IMR-90 (cell line): ENCODE measurements at regions not wholly inside any gene's neighbourhood (a gene's known extent, or its start where the extent isn't known, plus 50 kb on each side); places are given as distances from the start of the nearest gene placed in this dataset.

Experiments used
- ATAC-seq: fragments of 200-7000 bp; cut with Tn5 transposase; 2 replicates; pipeline ENCODE4 v1.9.1; 2020; ENCODE audit warnings: low read depth, mild to moderate bottlenecking, moderate library complexity
- BruUV-seq: library from RNA; stranded (reverse); fragments of 400-500 nt; replicated peaks from 2 replicates; lab custom pipeline; 2021; lab: Mats Ljungman, UMichigan
- CTCF ChIA-PET: fragments of 300-600 bp; formaldehyde crosslinking; extraction: SDS; loops from one replicate; lab custom pipeline; 2021; ENCODE audit warnings: antibody characterized with exemption; lab: Yijun Ruan, JAX
- POLR2A ChIA-PET: fragments of 300-600 bp; sonication (Branson Sonifier 250); formaldehyde crosslinking; loops from one replicate; lab custom pipeline; 2022; ENCODE audit warnings: antibody characterized with exemption; ENCODE audit not compliant: unreplicated experiment; lab: Charles Lee
- DNase-seq: peaks from one replicate; pipeline ENCODE4 v3.0.0; 2013
- H2AFZ ChIP-seq: replicated peaks from 2 replicates; pipeline ENCODE3; 2013; ENCODE audit warnings: low read length, mild to moderate bottlenecking; ENCODE audit not compliant: poor library complexity
- H2AK5ac ChIP-seq: 2 replicates; pipeline ENCODE4 v1.6.1; 2013; ENCODE audit warnings: low read depth, low read length, inconsistent platforms
- H2AK9ac ChIP-seq: replicated peaks from 2 replicates; pipeline ENCODE3; 2013; ENCODE audit warnings: mild to moderate bottlenecking, low read depth, low read length, moderate library complexity; ENCODE audit not compliant: poor library complexity
- H2BK120ac ChIP-seq: 2 replicates; pipeline ENCODE4 v1.6.1; 2013; ENCODE audit warnings: low read depth, low read length, inconsistent platforms
- H2BK15ac ChIP-seq: 3 replicates; pipeline ENCODE4 v1.6.1; 2013; ENCODE audit warnings: low read depth, low read length, inconsistent platforms
- H2BK20ac ChIP-seq: 2 replicates; pipeline ENCODE4 v1.6.1; 2013; ENCODE audit warnings: low read depth, mild to moderate bottlenecking, inconsistent platforms, low read length, moderate library complexity
- H2BK5ac ChIP-seq: 2 replicates; pipeline ENCODE4 v1.6.1; 2013; ENCODE audit warnings: mild to moderate bottlenecking, low read depth, low read length, inconsistent platforms; ENCODE audit not compliant: poor library complexity, severe bottlenecking
- H3K14ac ChIP-seq: replicated peaks from 2 replicates; pipeline ENCODE4 v1.6.1; 2013; ENCODE audit warnings: low read depth, low read length, inconsistent platforms
- H3K18ac ChIP-seq: 2 replicates; pipeline ENCODE4 v1.6.1; 2013; ENCODE audit warnings: low read depth, low read length, control low read depth
- H3K23ac ChIP-seq: 2 replicates; pipeline ENCODE4 v1.6.1; 2013; ENCODE audit warnings: low read depth, low read length, inconsistent platforms
- H3K27ac ChIP-seq: 2 replicates; pipeline ENCODE4 v1.5.1; 2013; ENCODE audit warnings: mild to moderate bottlenecking, control low read depth, low read length; ENCODE audit not compliant: insufficient read depth
- H3K27me3 ChIP-seq: 2 replicates; pipeline ENCODE4 v1.6.1; 2013; ENCODE audit warnings: low read length; ENCODE audit not compliant: control insufficient read depth, insufficient read depth
- H3K36me3 ChIP-seq: 2 replicates; pipeline ENCODE4 v1.6.1; 2013; ENCODE audit warnings: low read length, mixed read lengths; ENCODE audit not compliant: control insufficient read depth, insufficient read depth
- H3K4ac ChIP-seq: 2 replicates; pipeline ENCODE4 v1.6.1; 2013; ENCODE audit warnings: low read depth, low read length, inconsistent platforms
- H3K4me1 ChIP-seq: 2 replicates; pipeline ENCODE4 v1.6.1; 2013; ENCODE audit warnings: low read length, mixed read lengths; ENCODE audit not compliant: control insufficient read depth, insufficient read depth
- H3K4me2 ChIP-seq: 2 replicates; pipeline ENCODE4 v1.6.1; 2013; ENCODE audit warnings: low read depth, mild to moderate bottlenecking, control low read depth, low read length, moderate library complexity
- H3K4me3 ChIP-seq: 2 replicates; pipeline ENCODE4 v1.5.1; 2013; ENCODE audit warnings: low read depth, mild to moderate bottlenecking, control low read depth, low read length, moderate library complexity; ENCODE audit not compliant: insufficient read depth
- H3K56ac ChIP-seq: 2 replicates; pipeline ENCODE4 v1.6.1; 2013; ENCODE audit warnings: low read length, inconsistent platforms; ENCODE audit not compliant: insufficient read depth; ENCODE audit errors: extremely low read depth
- H3K79me1 ChIP-seq, 2 experiments: 2 replicates each; pipeline ENCODE4 v1.6.1; 2013; ENCODE audit warnings: low read length in 2 of 2, inconsistent platforms in 1 of 2, low read depth in 1 of 2
- H3K9ac ChIP-seq: 2 replicates; pipeline ENCODE4 v1.6.1; 2013; ENCODE audit warnings: low read depth, low read length, control low read depth
- H3K9me1 ChIP-seq: 2 replicates; pipeline ENCODE4 v1.6.1; 2013; ENCODE audit warnings: low read length, inconsistent platforms; ENCODE audit not compliant: insufficient read depth
- H3K9me3 ChIP-seq: 2 replicates; pipeline ENCODE4 v1.6.1; 2013; ENCODE audit warnings: low read length; ENCODE audit not compliant: control insufficient read depth, insufficient read depth
- H4K20me1 ChIP-seq: 2 replicates; pipeline ENCODE4 v1.6.1; 2013; ENCODE audit warnings: low read length, inconsistent platforms; ENCODE audit not compliant: insufficient read depth
- H4K5ac ChIP-seq: 2 replicates; pipeline ENCODE4 v1.6.1; 2013; ENCODE audit warnings: mild to moderate bottlenecking, low read depth, low read length, control low read depth
- H4K8ac ChIP-seq, 2 experiments: 2 replicates each; pipeline ENCODE4 v1.6.1; 2013; ENCODE audit warnings: low read depth in 2 of 2, low read length in 2 of 2, control low read depth in 1 of 2, inconsistent platforms in 1 of 2
- H4K91ac ChIP-seq: 2 replicates; pipeline ENCODE4 v1.6.1; 2013; ENCODE audit warnings: low read depth, low read length, inconsistent platforms; ENCODE audit not compliant: insufficient read depth
- BHLHE40 ChIP-seq: fragments of 150-350 bp; IDR thresholded peaks from 2 replicates; pipeline ENCODE4 v1.6.1; 2016; ENCODE audit warnings: mild to moderate bottlenecking, low read depth, low read length
- CEBPB ChIP-seq: IDR thresholded peaks from 2 replicates; pipeline ENCODE4 v1.6.1; 2012; ENCODE audit warnings: low read depth, low read length, improper control_type of control experiment
- CHD1 ChIP-seq: IDR thresholded peaks from 2 replicates; pipeline ENCODE4 v1.6.1; 2012; ENCODE audit warnings: low read depth, low read length, improper control_type of control experiment
- FOS ChIP-seq: fragments of 150-350 bp; IDR thresholded peaks from 2 replicates; pipeline ENCODE4 v1.6.1; 2016; ENCODE audit warnings: low read depth, low read length
- MAFK ChIP-seq: IDR thresholded peaks from 2 replicates; pipeline ENCODE4 v1.6.1; 2012; ENCODE audit warnings: low read depth, low read length, improper control_type of control experiment
- MAZ ChIP-seq: IDR thresholded peaks from 2 replicates; pipeline ENCODE4 v1.6.1; 2012; ENCODE audit warnings: low read depth, mild to moderate bottlenecking, low read length, improper control_type of control experiment, moderate library complexity, borderline replicate concordance
- MXI1 ChIP-seq: IDR thresholded peaks from 2 replicates; pipeline ENCODE4 v1.6.1; 2012; ENCODE audit warnings: low read depth, mild to moderate bottlenecking, low read length, moderate library complexity, borderline replicate concordance
- NFE2L2 ChIP-seq: fragments of 150-350 bp; IDR thresholded peaks from 2 replicates; pipeline ENCODE4 v1.6.1; 2016; ENCODE audit warnings: low read depth, mild to moderate bottlenecking, low read length
- POLR2A ChIP-seq: IDR thresholded peaks from 2 replicates; pipeline ENCODE4 v1.6.1; 2012; ENCODE audit warnings: mild to moderate bottlenecking, low read depth, low read length
- RAD21 ChIP-seq: IDR thresholded peaks from 2 replicates; pipeline ENCODE4 v1.6.1; 2012; ENCODE audit warnings: low read length, improper control_type of control experiment
- RFX5 ChIP-seq: IDR thresholded peaks from 2 replicates; pipeline ENCODE4 v1.8.0; 2012; ENCODE audit warnings: low read depth, mild to moderate bottlenecking, low read length, moderate library complexity
- SMC3 ChIP-seq: fragments of 150-350 bp; IDR thresholded peaks from 2 replicates; pipeline ENCODE4 v1.6.1; 2016; ENCODE audit warnings: low read depth, mild to moderate bottlenecking, antibody characterized with exemption, low read length, moderate library complexity
- WGBS, 2 experiments: methylation state at CpG; one replicate each; pipeline versions ENCODE4 v1.1.5 to v1.1.7; 2013; ENCODE audit warnings: missing lambda C conversion rate in 2 of 2; ENCODE audit not compliant: insufficient read length in 1 of 2; ENCODE audit errors: extremely low coverage in 2 of 2; 5-methylcytosine and 5-hydroxymethylcytosine counted together
- dilution Hi-C: fragments of 300-500 bp; cut with HindIII; formaldehyde crosslinking; loops from one replicate; pipeline ENCODE4 v1.14.3; 2018; ENCODE audit warnings: low sequenced_read_pairs; ENCODE audit not compliant: unreplicated experiment
- in situ Hi-C: fragments of 300-500 bp; cut with MboI; formaldehyde crosslinking; loops from 3 replicates; pipeline ENCODE4 v1.14.3; 2019; ENCODE audit warnings: low sequenced_read_pairs, inconsistent platforms, mixed read lengths
- intact Hi-C: fragments of 100-400 bp; cut with micrococcal nuclease; formaldehyde crosslinking; loops from 2 replicates; pipeline ENCODE4 v1.10.0; 2022
- TF ChIP-seq, protein P1 (sequence below): fragments of 150-350 bp; IDR thresholded peaks from 2 replicates; pipeline ENCODE4 v1.6.1; 2017; ENCODE audit warnings: mild to moderate bottlenecking, antibody characterized with exemption, low read length, low read depth
- TF ChIP-seq, protein P2 (sequence below): conservative IDR thresholded peaks from 2 replicates; pipeline ENCODE4 v1.5.1; 2012; ENCODE audit warnings: mild to moderate bottlenecking, low read depth, low read length, improper control_type of control experiment

DNA sequence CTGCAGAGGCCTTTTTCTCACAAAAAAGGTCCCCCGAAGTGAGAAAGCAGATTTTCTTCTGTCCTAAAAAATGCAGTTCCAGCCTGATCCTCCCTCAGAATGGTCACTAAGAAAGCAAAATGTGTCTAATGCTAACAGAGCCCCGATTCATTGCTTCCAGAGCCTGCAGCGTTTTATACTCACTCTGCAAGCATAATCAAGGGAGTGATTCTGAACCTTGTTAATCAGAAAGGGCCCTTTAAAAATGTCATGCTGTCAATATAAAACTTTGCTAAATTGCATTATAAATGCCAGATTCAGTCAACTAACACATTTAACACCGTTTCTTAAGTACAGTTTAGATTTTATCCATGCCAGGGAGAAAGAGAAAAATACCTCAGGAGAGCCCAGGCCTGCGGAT is 202.8 kb downstream of the CD83 start:
- dilution Hi-C loops, result no loop called here

More for the DNA sequence above, 202.8 kb downstream of the CD83 start:
- Histone ChIP-seq H3K4me2 (no peak overlapping the region), H3K18ac (no peak overlapping the region), H3K14ac (no peak overlapping the region), H2BK120ac (no peak overlapping the region), H4K5ac (no peak overlapping the region), H3K9ac (no peak overlapping the region), H3K4me3 (no peak overlapping the region), H4K91ac (no peak overlapping the region), H2BK20ac (no peak overlapping the region), H2BK5ac (no peak overlapping the region), H3K27me3 (peaks cover 24% of the 10 kb centered on the region), H3K27ac (no peak overlapping the region), H3K4me1 (peaks cover 6% of the 10 kb centered on the region; the same call in 1 of the 2 replicates), H3K9me1 (peaks cover 5% of the 10 kb centered on the region), H3K56ac (no peak overlapping the region), H4K8ac (no peak overlapping the region), H4K20me1 (no peaks in the 10 kb centered on the region), H3K36me3 (no peaks in the 10 kb centered on the region), H2AFZ (no peak overlapping the region), H2AK9ac (no peak overlapping the region), H2AK5ac (no peak overlapping the region), H3K23ac (no peak overlapping the region), H3K9me3 (no peaks in the 10 kb centered on the region), H2BK15ac (no peak overlapping the region), H3K4ac (no peak overlapping the region), H3K79me1 (no peaks in the 10 kb centered on the region)
- TF ChIP-seq, protein P1, sequence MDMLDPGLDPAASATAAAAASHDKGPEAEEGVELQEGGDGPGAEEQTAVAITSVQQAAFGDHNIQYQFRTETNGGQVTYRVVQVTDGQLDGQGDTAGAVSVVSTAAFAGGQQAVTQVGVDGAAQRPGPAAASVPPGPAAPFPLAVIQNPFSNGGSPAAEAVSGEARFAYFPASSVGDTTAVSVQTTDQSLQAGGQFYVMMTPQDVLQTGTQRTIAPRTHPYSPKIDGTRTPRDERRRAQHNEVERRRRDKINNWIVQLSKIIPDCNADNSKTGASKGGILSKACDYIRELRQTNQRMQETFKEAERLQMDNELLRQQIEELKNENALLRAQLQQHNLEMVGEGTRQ, result no peak
- no peak for TF ChIP-seq BHLHE40
- TF ChIP-seq, protein P2, sequence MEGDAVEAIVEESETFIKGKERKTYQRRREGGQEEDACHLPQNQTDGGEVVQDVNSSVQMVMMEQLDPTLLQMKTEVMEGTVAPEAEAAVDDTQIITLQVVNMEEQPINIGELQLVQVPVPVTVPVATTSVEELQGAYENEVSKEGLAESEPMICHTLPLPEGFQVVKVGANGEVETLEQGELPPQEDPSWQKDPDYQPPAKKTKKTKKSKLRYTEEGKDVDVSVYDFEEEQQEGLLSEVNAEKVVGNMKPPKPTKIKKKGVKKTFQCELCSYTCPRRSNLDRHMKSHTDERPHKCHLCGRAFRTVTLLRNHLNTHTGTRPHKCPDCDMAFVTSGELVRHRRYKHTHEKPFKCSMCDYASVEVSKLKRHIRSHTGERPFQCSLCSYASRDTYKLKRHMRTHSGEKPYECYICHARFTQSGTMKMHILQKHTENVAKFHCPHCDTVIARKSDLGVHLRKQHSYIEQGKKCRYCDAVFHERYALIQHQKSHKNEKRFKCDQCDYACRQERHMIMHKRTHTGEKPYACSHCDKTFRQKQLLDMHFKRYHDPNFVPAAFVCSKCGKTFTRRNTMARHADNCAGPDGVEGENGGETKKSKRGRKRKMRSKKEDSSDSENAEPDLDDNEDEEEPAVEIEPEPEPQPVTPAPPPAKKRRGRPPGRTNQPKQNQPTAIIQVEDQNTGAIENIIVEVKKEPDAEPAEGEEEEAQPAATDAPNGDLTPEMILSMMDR, result no peak
- TF ChIP-seq NFE2L2, result no peak
- no peak for TF ChIP-seq MAZ
- TF ChIP-seq CHD1, result no peak
- no peak for TF ChIP-seq MXI1
- TF ChIP-seq POLR2A, result no peak
- no peak for TF ChIP-seq SMC3
- no peak for TF ChIP-seq CEBPB
- TF ChIP-seq RFX5, result no peak
- no peak for TF ChIP-seq RAD21
- TF ChIP-seq FOS, result no peak
- TF ChIP-seq MAFK, result no peak
- BruUV-seq, result no TSS peak
- intact Hi-C loops (no loop called here), in situ Hi-C loops (no loop called here)
- POLR2A ChIA-PET, result no interaction called here
- CTCF ChIA-PET, result no interaction called here
- DNase-seq (no peak), ATAC-seq (no peak)
- WGBS, 2 experiments, result 67% methylated on average over 1 of the region's 5 CpGs; no CpG with 5 or more reads in 1 of the 2 experiments
